Activated CD4-positive, alpha-beta T cell treated with anti-CD3 and anti-CD28 coated beads, Interleukin-2, amount 50 U/mL, for 1 hour (primary cell): ENCODE measurements at regions not wholly inside any gene's neighbourhood (a gene's known extent, or its start where the extent isn't known, plus 50 kb on each side); places are given as distances from the start of the nearest gene placed in this dataset.

Experiments used
- DNase-seq: peaks from one replicate; pipeline ENCODE4 v3.0.0-alpha.2; 2020

DNA sequence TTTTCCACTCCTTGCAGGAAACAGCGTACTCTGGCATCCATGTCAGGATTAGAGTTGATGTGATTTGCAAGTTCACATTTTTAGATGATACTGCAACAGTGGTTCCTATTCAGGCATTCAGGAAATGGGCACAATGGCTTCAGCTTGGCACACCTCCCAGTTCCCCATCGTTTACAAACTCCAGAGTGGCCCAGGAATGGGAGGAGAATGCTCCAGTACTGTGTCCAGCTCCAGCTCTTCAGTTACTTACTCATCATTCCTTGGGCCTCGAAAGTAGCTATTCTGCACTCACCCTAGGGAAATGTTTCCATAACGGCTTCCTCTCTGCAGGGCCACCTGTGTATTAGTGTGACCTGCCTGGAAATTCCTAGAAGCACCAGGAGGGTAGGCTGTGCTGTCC, 239.7 kb upstream of the RGS6 start:
- DNase-seq, result no peak

DNA sequence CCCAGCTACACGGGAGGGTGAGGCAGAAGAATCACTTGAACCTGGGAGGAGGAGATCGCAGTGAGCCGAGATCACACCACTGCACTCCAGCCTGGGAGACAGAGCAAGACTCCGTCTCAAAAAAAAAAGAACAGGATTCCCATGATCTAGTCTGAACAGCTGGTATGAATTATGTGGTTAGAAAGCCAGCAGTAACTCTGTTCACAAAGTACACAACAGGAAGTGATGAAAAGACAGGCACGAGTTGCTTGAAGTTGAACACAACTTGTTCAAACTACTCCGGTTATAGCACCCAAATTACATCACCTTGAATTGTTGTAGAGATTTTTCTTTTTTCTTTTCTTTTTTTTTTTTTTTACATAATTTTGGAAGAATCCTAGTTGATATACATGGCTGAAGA, 238.8 kb upstream of the RGS6 start:
- no peak for DNase-seq

DNA sequence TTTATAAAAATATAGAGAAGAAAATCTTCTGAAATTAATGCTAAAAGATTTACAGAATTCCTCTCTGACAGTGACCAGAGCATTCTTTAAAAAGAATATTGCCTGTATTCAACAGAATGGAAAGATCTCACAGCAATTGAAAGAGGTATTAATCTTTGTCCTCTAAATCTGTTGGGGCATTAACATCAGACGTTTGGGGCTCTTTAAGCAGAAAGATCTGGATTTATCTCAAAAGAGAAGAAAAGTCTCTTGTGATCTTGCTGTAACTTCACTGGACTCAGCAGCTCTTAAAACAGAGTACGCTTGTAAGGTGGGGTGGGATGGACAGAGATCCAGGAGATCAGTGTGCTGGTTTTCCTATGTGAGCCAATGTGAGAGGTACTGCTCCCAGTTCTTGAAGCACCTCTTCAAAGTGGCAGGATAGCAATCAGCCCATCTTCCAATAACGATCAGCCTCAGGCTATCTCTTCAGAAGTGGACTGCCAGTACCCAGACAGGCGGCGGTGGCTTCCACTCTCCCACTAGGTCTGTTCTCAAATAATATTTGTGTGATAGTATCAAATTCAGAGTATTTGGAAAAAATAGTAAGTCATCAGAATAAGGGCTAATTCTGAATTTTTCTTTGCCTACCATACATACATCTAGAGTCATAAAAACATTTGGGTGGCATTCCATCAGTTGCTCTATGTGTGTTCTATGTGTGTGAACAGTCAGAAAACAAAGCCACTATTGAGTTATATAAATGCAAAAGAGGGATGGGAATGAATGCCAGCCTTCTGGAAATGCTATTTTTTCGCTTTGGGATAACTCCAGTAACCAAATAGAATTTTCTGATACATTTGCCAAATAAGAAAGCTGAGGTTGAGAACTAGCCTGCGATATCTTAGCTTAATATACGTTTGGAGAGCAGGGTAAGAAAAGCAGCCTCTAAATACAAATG, 237.4 kb upstream of the RGS6 start:
- no peak for DNase-seq

DNA sequence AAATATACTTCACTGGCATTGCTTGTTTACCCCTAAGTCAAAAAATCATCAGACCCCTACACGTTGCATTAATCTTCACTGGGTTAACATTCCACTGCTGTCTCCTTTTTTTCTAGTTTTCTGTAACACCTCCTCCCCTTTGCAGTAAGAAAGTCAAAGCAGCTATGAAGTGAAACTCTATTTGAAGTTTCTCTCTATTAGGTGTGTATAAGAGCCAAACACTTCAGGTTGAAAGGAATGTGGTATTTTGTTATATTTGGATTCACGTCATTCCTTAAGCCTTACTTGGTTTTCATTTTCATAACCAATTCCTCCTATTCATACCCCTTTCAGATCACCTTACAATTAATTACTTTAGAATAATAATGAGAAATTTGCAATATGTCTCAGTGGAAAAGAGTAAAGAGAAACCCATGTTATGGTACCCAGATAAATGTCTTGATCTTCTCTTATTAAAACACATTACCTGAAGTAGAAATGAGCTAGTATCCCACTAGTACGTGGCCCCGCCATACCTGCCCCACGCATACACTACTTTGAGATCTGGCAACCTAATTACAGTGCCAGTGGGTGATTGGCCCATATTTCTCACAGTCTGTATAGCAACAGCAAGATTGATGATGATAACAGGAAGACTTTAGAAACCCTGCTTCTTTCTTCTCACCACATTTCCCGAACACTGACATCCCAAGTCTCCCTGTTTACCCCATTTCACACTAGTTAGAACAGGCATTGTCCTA, 236.4 kb upstream of the RGS6 start:
- no peak for DNase-seq

DNA sequence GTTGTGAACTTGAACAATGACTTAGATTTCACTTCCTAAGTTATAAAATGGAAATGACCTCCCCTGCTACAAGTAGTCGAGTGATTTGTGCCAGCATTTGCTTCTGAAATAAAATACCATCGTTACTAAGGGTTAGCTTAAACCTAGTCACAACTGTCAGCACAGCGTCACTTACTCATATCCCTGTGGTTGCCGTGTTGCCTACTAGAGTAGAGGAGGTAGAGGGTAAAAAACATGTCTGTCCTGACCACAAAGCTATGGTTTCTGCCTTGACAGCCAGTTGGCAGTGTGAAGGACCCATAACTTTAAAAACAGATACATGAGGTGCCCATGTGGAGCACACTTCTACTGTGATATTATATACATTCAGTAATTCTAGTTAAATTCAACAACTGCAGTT, 234.2 kb upstream of the RGS6 start:
- no peak for DNase-seq

DNA sequence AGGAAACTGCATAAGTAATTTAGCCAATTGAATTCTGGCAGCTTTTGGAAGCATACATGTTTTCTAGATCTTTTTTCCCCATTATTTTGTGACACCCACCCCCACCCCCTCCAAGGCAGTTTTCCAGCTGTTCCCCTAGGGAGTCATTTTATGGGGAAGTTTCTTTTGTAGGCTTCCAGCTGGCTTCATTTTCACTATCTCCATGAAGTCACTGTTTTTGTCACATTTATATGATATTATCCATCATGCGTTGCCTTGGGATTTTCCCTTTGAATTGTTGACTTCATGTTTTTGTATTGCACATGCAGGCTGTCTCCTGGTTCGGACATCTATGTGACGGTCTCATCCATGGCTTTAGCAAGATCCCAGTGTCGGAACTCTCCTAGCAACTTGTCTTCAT, 233.6 kb upstream of the RGS6 start:
- no peak for DNase-seq

DNA sequence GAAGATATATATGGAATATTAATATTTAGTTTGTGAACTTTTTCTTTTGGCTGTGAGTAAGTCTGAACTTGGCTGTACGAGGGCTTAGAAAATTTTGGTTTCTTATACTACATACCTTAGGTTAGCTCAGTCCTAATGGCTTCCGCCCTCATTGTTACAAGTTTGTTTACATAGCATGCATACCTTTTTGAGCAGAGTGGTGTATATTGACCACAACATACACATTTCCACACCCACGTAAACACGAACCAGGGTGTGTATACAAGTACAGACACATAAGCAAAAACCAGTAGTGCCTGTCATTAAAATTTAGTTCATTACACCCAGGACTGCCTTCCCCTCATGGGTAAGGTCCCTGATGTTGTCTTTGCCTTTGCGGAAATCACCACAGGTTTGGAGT, 230.2 kb upstream of the RGS6 start:
- DNase-seq, result no peak

DNA sequence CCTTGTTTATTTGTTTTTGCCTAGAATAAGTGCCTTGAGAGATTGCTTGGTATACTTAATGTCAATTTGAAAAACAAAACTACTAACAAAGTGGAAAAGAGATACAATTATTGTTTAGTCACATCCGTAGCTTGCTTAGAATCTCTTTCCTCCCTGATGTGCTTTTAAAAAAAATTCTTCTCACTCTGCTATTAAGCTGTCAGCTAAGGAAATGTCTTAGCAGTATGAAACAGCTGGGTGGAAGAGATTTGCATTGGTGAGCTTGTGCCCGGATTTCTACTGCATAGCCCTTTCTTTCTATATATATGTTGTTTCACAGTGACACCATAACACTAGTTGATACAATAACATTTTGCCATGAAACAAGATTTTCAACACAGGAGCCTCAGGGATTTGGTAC, 229.4 kb upstream of the RGS6 start:
- DNase-seq, result no peak

DNA sequence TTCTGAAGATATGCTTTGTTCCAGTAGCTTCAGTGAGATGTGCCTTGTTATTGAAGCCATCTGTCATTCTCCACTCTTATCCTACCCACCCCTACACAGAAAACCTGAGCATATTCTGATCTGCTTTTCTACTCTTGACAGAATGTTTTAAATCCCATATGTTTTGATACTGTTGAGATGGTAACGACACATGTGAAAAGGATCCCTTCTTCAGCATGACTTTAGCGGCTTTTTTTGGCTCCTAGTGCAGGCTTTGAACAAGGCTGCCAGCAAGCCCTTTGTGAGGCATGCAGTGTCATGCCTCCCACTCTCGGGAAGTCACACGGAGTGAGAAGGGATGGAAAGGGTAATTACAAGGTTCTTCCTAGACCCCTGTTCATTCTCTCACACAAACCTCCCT, 228.8 kb upstream of the RGS6 start:
- DNase-seq, result no peak

DNA sequence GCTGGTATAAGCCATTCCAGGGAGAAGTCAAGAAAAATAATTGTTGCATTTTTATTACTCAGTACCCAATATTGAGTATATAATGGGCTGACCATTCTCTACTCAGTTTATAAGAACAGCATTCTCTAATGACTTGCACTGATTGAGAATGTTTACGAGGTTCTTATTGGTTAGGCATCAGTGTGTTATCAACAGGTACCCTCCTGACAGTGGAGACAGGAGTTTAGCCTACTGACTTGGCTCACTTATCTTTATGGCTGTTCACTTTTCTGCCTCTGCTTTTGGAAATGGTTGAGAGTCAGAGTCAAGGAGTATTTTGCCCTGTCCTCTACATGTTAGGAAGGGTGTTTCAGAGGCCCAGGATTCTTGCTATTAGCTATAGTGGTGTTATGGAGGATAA, 228.0 kb upstream of the RGS6 start:
- no peak for DNase-seq

DNA sequence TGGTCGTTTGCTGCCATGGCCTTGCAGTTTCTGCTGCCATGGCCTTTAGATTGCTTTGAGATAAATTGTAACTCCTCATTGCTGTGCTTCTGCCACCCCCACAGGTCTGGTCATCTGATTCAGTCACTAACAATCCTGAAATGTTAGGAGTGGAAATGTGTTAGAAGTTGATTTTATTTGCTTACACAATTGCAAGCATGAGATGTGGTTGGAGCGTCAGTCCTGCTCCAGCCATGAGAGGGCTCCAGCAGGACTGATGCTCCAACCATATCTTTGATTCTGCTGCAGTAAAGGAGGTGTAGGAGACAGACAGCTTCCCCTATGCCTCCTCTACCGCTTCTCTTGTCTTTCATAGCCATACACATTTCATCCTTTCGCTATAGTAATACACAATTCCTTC, 226.8 kb upstream of the RGS6 start:
- DNase-seq, result no peak

DNA sequence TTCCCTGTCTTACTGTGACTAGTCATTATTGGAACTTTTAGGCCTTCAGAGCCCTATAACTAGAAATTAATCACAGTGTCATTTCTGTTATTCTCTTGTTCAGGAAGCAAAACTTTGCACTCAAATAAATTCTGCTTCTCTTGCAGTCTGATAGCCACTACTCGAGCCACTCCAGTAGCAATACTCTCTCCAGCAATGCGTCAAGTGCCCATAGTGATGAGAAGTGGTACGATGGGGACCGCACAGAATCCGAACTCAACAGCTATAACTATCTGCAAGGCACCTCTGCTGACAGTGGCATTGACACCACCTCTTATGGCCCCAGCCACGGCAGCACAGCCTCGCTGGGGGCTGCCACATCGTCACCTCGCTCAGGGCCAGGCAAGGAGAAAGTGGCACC, 223.2 kb upstream of the RGS6 start:
- DNase-seq, result no peak

DNA sequence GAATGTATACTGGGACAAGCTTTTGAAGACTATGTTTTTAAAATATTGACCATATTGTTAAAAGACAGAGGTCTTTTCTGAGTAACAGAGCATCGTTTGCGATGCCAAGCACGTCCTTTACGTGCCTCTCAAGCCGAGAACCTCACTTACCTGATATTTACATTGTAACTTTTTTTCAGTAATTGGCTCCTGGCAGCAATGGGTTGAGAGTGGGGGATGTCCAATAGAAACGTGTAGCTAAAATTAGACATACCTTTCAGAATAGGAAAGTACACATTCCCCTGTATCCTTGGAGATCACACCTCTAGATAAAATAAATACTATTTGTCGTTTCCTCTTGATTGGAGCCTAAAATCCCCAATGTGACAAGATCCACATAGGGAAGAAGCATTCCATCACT, 222.2 kb upstream of the RGS6 start:
- no peak for DNase-seq

DNA sequence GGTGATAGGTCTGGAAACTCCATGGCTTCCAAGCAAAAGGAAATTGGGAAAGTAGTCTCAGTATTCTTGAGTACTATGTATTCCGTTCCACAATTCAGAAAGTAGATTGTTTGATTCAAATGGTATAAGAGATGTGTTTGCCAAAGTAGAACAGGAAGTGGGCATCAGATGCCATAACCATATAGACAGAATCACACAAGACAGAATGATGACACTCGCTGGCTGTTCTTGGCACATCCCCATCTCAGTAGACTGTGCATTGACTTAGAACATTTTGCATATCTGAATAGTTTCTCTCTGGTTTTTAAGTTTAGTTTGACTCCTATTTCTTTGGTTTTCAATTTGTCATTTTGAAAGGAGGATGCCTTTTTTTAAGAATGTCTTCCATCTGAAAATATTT, 221.1 kb upstream of the RGS6 start:
- no peak for DNase-seq

DNA sequence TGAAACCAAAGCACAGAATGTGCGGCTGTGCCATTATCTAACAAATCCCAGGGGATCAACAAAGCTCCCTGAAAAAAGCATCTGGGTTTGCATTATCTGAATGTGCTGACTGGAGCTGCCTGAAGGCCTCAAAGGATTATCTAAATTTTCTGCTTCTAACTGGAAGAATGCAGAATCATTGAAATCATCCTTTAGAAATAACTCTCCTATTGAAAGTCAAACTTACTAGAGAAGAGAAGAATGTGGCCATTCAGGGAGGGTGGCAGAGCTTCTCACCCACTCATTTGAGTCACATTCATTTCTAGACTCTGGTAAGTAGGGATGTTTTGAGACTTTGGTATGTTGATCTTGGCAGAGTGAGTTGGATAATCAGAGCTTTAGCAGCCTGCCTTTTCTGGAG, 220.6 kb upstream of the RGS6 start:
- DNase-seq, result no peak

DNA sequence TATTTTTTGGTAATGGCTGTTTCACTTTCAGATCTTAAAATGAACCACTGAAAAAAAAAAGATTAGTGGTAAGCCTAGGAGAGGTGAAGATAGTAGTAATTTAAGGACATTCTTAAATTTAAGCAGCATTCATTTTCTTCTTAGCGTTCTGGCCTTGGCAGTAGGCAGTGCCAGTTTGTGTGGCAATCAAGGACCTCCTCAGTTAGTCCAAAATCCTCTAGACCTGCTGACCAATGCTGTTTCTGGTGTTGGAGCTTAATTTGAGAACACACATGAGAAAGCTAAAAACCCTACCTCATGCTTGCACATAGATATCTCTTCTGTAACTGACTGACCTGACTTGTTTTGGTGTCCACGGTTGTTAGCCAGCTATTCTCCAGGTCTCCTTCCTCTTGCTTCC, 219.8 kb upstream of the RGS6 start:
- no peak for DNase-seq

DNA sequence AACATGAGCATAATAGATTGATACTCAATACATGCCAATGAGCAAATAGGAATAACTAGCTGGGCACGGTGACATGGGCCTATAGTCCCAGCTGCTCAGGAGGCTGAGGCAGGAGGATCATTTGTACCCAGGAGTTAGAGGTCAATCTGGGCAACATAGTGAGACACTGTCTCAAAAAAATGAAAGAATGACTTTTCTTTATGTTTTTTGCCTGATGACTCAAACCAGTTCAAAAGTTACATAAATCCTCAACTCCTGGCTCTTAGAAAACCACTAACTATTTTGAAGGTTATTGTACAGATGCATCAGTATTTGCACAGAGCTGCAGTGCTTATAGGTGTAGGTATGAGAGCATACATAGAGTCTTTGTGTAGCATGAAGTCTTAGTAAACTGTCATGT, 219.2 kb upstream of the RGS6 start:
- no peak for DNase-seq

DNA sequence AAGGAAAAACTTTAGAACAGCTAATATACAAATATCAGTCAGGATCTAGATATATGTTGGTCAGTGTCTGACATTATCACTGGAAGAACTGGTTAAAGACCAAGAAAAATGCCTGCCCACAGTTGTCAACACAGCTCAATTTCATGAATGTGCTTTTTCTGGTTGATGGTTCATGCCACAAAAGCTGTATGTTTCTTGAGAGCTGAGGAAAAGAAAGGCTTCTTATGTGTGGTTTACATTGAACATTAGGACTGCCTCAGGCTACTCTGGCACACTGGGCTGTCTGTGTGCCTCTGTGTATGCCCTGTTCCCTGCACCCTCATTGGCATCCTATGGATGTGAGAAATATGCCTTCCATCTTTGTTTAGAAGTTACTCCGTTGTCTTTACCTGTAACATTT, 218.8 kb upstream of the RGS6 start:
- no peak for DNase-seq

DNA sequence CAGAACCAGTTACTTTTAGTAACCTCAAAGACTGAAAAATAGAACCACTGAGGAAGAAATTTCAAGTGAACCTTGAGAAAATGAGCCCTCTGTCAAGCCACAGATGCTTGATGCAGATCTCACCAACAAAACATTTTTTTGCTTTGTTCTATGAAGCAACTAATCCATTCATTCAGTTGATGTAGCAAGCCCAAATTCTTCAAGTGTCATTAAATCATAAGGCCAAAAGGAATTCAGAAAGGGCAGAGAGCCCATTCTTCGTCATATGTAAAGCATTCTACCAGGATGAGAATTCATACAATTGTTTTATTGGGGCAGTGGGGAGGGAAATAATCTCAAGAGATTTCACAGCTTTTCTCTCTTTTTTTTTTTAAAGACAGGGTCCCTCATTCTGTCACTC, 218.0 kb upstream of the RGS6 start:
- DNase-seq, result no peak

DNA sequence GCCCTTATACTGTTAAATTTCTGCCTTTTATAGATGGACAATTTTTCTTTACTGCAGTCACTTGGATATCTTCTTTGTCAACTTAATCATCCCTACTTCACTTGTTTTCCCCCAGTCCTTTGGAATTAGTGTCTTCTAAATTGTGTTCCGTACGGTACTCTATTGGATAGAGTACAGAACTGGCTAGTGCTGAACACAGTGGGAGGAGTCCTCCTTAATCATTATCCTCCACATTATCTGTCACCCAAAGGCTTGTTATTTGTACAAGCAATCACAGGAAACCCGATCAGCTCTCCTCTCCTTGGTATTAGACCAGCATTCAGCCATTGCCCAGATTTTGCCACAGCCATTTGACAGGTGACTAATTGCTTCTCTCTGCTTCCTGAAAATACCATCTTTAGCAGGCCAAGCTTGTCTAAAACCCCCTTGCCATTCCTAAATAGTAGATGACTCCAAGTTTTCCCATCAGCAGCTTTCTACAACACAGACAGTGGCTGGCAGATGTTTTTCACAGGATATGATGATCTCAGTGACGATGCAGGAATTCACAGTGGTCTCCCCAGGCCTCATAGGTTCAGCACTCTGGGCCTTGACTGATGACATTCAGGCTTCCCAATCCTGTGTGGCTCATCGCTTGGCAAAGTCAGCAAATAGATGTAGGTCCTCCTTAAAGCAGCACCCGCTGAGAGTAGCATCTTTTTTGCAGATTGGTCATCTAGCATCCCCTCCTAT, 216.0 kb upstream of the RGS6 start:
- DNase-seq, result no peak

DNA sequence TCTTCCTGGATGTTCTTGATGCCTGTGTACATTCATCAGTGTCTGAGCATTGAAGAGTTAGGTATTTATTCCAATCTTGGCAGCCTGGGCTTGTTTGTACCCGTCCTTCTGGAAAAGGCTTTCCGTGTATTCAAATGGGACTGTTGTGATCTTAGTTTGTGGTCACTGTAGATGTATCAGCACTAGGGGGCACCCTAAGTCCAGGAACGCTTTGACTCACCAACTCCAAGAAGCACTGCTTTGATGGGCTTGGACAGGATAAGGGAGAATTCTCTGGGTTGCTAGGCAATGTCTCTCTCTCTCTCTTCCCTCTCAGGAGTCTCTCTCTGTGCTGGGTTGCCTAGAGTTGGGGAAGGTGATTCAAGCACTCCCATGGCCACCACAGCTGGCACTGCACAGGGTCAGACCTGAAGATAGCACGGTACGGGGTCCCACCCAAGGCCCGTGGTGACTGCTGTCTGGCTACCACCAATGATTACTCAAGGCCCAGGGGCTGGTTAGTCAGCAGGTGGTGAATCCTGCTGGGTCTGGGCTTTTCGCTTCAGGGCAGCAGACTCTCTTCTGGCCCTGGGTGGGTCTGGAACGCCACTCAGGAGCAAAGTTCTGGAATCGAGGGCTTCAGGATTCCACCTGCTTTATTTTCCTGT, 211.1 kb upstream of the RGS6 start:
- no peak for DNase-seq

DNA sequence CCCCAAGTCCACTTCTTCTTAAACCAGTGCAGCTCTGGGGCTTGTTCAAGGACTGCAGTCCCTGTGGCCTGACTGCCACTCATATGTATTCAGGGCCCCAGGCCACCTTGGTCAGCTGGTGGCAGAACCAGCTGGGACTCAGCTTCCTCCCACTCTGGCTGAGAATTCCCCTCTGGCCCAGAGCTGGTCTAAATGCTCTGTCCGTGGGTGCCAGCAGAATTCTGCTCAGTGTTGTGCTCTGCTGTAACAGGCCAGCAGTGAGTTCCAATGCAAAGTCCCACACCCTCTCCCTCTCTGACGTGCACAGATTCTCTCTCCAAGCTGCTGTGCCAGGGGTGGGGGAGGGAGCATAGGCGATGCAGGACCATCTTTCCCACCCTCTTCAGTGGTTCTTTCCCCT, 210.4 kb upstream of the RGS6 start:
- no peak for DNase-seq

DNA sequence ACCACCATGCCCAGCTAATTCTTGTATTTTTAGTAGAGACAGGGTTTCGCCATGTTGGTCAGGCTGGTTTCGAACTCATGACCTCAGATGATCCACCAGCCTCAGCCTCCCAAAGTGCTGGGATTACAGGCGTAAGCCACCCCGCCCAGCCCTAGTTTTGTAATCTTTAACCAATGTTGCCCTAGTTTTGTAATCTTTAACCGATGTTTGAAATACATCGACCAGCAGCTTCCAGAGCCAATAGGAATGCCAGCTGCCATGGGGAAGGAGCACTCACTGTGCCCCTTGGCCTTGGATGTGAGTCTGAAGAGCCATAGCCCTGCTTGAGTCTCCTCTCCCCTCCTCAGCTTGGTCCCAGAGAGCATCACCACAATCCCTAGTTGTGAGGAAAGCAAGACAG, 209.3 kb upstream of the RGS6 start:
- no peak for DNase-seq
